HFFc6 (cell line): ENCODE measurements at regions not wholly inside any gene's neighbourhood (a gene's known extent, or its start where the extent isn't known, plus 50 kb on each side); places are given as distances from the start of the nearest gene placed in this dataset.

ENCODE experiments used
- DNase-seq: peaks from one replicate; pipeline ENCODE4 v3.0.0-alpha.2; 2018
- H3K27ac Mint-ChIP-seq: 2 replicates; pipeline ENCODE4 v1.8.0; 2020; ENCODE audit warnings: mild to moderate bottlenecking, mixed read lengths
- H3K27me3 Mint-ChIP-seq: 2 replicates; pipeline ENCODE4 v1.8.0; 2021; ENCODE audit warnings: mild to moderate bottlenecking, moderate library complexity, mixed read lengths; ENCODE audit not compliant: insufficient read depth
- H3K36me3 Mint-ChIP-seq: 2 replicates; pipeline ENCODE4 v1.8.0; 2021; ENCODE audit warnings: low read depth, mixed read lengths
- H3K4me1 Mint-ChIP-seq: 2 replicates; pipeline ENCODE4 v1.8.0; 2020; ENCODE audit warnings: low read depth, mixed read lengths
- H3K4me3 Mint-ChIP-seq: 2 replicates; pipeline ENCODE4 v1.8.0; 2020; ENCODE audit warnings: mild to moderate bottlenecking, moderate library complexity, mixed read lengths
- H3K9me3 Mint-ChIP-seq: 2 replicates; pipeline ENCODE4 v1.8.0; 2020; ENCODE audit warnings: mild to moderate bottlenecking, mixed read lengths
- TF ChIP-seq, protein P1 (sequence below): fragments of 200-600 bp; sonication (generic); IDR thresholded peaks from 2 replicates; pipeline ENCODE4 v1.5.0; 2021; ENCODE audit warnings: antibody characterized with exemption, mild to moderate bottlenecking

DNA sequence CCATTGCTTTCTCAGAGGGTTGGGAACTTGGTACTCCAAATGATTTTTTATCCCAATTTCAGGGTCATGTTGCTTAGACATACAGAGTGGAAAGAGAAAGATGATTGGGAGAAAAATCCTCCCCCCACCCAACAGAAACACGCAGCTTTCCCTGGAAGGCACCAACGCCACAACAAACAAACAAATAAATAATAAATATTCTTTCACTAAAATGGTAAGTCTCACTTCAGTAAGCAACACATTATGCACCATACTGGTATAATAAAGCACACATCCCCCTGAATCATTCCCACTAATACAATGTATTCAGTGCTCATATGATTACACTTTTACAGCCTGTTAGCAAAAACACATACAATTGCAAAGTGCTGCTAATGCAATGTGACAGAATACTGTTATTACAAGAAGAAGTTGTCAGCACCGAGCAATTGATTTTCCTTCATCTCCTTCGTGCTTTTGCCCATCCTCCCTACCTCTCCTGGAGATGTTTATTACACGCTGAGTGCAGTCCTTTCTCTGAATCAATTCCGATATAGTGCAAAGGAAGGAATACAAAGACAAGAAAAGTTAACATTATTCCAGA, 359.9 kb downstream of the TXNL1 start:
- Mint-ChIP-seq H3K4me3 (no peak overlapping the region), H3K27ac (no peak overlapping the region), H3K9me3 (no peaks in the 10 kb centered on the region), H3K27me3 (no peaks in the 10 kb centered on the region), H3K36me3 (no peaks in the 10 kb centered on the region), H3K4me1 (peaks cover under 1% of the 10 kb centered on the region; the same call in 1 of the 2 replicates)
- no peak for DNase-seq
- TF ChIP-seq, protein P1, sequence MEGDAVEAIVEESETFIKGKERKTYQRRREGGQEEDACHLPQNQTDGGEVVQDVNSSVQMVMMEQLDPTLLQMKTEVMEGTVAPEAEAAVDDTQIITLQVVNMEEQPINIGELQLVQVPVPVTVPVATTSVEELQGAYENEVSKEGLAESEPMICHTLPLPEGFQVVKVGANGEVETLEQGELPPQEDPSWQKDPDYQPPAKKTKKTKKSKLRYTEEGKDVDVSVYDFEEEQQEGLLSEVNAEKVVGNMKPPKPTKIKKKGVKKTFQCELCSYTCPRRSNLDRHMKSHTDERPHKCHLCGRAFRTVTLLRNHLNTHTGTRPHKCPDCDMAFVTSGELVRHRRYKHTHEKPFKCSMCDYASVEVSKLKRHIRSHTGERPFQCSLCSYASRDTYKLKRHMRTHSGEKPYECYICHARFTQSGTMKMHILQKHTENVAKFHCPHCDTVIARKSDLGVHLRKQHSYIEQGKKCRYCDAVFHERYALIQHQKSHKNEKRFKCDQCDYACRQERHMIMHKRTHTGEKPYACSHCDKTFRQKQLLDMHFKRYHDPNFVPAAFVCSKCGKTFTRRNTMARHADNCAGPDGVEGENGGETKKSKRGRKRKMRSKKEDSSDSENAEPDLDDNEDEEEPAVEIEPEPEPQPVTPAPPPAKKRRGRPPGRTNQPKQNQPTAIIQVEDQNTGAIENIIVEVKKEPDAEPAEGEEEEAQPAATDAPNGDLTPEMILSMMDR, result no peak

DNA sequence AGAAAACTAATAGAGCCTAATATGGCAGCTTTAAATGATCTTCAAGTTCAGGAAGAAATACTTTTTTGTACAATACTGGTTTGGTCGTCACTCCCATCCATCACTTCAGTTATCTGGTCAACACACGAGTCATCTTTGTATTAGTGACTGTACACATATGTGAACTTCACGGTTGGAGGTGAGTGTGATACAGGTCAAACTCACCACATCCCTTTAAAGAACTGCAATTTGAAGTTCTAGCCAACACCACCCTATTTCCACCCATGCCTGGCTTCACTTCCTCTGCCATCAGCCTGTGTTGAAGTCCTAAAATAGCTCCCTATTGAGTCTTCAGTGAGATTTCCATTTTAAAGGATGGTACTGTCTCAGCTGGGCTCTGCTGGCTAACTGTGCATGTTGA, 361.9 kb downstream of the TXNL1 start:
- no peaks in the 10 kb centered on the region for H3K9me3 Mint-ChIP-seq
- H3K27ac Mint-ChIP-seq, result no peak overlapping the region
- H3K27me3 Mint-ChIP-seq, result no peaks in the 10 kb centered on the region; the same call in 1 of the 2 replicates
- H3K4me3 Mint-ChIP-seq, result no peak overlapping the region
- no peaks in the 10 kb centered on the region for H3K4me1 Mint-ChIP-seq
- no peaks in the 10 kb centered on the region for H3K36me3 Mint-ChIP-seq
- TF ChIP-seq, protein P1, result no peak
- no peak for DNase-seq

DNA sequence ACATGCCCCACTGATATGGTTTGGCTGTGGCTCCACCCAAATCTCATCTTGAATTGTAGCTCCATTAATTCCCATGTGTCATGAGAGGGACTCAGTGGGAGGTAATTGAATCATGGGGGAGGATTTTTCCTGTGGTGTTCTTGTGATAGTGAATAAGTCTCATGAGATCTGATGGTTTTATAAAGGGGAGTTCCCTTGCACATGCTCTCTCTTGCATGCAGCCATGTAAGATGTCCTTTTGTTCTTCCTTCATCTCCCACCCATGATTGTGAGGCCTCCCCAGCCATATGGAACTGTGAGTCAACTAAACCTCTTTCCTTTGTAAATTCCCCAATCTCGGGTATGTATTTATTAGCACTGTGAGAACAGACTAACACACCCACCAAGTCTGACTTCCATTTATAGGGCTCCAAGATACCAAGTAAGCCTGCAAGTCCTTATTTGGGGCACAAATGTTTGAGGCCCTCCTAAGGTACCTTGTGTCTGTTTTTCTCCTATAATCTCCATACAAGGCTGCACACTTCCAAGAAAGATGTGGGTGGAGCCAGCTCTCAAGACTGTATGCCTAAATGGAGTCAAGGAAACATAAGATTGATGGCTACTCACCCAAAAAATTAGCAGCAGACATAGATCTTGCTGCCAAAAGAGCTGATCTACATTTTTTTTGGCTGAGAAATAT, 364.7 kb downstream of the TXNL1 start:
- TF ChIP-seq, protein P1, result no peak
- Mint-ChIP-seq H3K27ac (no peak overlapping the region), H3K36me3 (no peaks in the 10 kb centered on the region), H3K4me1 (no peaks in the 10 kb centered on the region), H3K27me3 (peaks cover 1% of the 10 kb centered on the region; the same call in 1 of the 2 replicates), H3K9me3 (no peaks in the 10 kb centered on the region), H3K4me3 (no peak overlapping the region)
- DNase-seq, result no peak

DNA sequence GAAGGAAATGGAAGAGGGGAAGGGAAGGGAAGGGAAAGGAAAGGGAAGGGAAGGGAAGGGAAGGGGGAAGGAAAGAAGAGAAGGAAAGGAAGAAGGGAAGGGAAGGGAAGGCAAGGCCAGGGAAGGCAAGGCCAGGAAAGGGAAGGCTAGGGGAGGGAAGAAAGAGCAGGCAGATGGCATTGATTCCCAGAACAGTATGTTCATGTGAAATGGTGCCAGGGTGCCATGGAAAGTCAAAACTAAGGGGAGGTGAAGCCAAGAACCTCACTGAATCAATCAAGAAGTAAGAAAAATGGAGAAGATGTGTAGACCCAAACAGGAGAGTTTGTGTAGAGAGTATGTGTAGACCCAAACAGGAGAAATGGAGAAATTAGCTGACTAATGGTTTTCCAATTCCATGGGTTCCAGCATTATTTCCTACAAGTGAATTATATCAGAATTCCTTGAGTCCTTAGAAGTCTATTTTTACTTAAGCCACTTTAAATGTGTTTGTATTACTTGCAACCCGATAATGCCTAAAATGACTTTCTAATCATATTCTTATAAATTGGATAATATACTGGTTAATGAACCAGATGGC, 367.6 kb downstream of the TXNL1 start:
- Mint-ChIP-seq H3K36me3 (no peaks in the 10 kb centered on the region), H3K27me3 (peaks cover 1% of the 10 kb centered on the region; the same call in 1 of the 2 replicates), H3K4me3 (no peak overlapping the region), H3K9me3 (no peaks in the 10 kb centered on the region), H3K27ac (no peak overlapping the region), H3K4me1 (peaks cover 5% of the 10 kb centered on the region; the same call in 1 of the 2 replicates)
- TF ChIP-seq, protein P1, result no peak
- DNase-seq, result no peak

DNA sequence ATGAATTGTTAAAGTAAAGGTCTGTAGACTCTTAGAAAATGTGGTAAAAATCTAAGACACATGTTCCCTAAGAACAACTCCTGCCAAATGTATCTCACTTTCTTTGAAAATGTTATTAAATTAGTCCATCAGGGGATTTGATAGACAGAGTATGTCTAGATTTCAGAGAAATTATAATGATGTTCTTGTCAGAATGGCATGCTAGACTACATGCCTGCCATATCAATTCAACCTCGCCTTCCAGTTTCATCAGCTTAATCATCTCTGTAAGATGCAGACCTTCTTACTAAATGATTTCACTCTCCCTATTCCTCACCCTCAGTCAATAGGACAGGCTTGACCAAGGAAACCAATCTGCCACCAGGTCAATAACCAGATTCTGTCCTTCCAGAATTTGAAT, 368.4 kb downstream of the TXNL1 start:
- Mint-ChIP-seq H3K4me1 (peaks cover 5% of the 10 kb centered on the region; the same call in 1 of the 2 replicates), H3K4me3 (no peak overlapping the region), H3K9me3 (no peaks in the 10 kb centered on the region), H3K27me3 (peaks cover 1% of the 10 kb centered on the region; the same call in 1 of the 2 replicates), H3K36me3 (no peaks in the 10 kb centered on the region), H3K27ac (no peak overlapping the region)
- TF ChIP-seq, protein P1, result no peak
- DNase-seq, result no peak
